ENCODE measurements at regions not wholly inside any gene's neighbourhood (a gene's known extent, or its start where the extent isn't known, plus 50 kb on each side); places are given as distances from the start of the nearest gene placed in this dataset.

- no peaks in the 10 kb centered on the region for H3K4me1 Mint-ChIP-seq
- no peaks in the 10 kb centered on the region for H3K4me1 ChIP-seq (ENCODE audit: insufficient read depth)
- 0 out of 2 replicates have a peak, but pooled peaks cover 4% of the 10 kb centered on the region for H3K36me3 ChIP-seq (ENCODE audit: insufficient read depth)
- DNase-seq (ENCODE audit: low spot score) (no peak), ATAC-seq (no peak)
- H3K4me3 Mint-ChIP-seq, result no peak overlapping the region
- H3K27me3 Mint-ChIP-seq (ENCODE audit: insufficient read depth, low read depth, poor library complexity), result no peaks in the 10 kb centered on the region
- H3K9me2 ChIP-seq (ENCODE audit: insufficient read depth), result no peaks in the 10 kb centered on the region
- no peak for TF ChIP-seq POLR2AphosphoS5 (IDR thresholded peaks at IDR 0.05; ENCODE audit: low read depth)
- TF ChIP-seq EZH2phosphoT487 (IDR thresholded peaks at IDR 0.05; ENCODE audit: unreplicated experiment), result no peak
- no peak for TF ChIP-seq ZNF462 (CRISPR knock-in tag; IDR thresholded peaks at IDR 0.05)
- TF ChIP-seq ETS1 (IDR thresholded peaks at IDR 0.05), result no peak
- no peak for TF ChIP-seq REST (IDR thresholded peaks at IDR 0.05; ENCODE audit: unreplicated experiment)
- no peak for TF ChIP-seq JUNB (IDR thresholded peaks at IDR 0.05; ENCODE audit: unreplicated experiment)
- no peak for TF ChIP-seq NANOG (IDR thresholded peaks at IDR 0.05; ENCODE audit: borderline replicate concordance)
- no peak overlapping the region for H3K4me2 ChIP-seq
- H3K9me3 Mint-ChIP-seq, result peaks cover 85% of the 10 kb centered on the region
- no peak overlapping the region for H3K27ac ChIP-seq (ENCODE audit: low read depth)
- H3K4me3 ChIP-seq, result no peak overlapping the region
- no peaks in the 10 kb centered on the region for H4K20me1 ChIP-seq (replicated peaks; ENCODE audit: insufficient read depth)
- no peaks in the 10 kb centered on the region for H3K79me2 ChIP-seq (replicated peaks; ENCODE audit: insufficient read depth)
- no peak overlapping the region for H3K27ac Mint-ChIP-seq
- H3K36me3 Mint-ChIP-seq (ENCODE audit: low read depth), result no peaks in the 10 kb centered on the region; the same call in 1 of the 3 replicates
- H3F3A ChIP-seq (replicated peaks; ENCODE audit: low read depth), result no peaks in the 10 kb centered on the region
- H3K27me3 ChIP-seq (ENCODE audit: insufficient read depth), result no peaks in the 10 kb centered on the region
- no peak overlapping the region for H2AFZ ChIP-seq
Measured at GRCh38 chr10:85193796-85194195, 865.4 kb downstream of the CCSER2 start.

All from GM23338 (cell line).